ENCODE measurements at regions not wholly inside any gene's neighbourhood (a gene's known extent, or its start where the extent isn't known, plus 50 kb on each side); places are given as distances from the start of the nearest gene placed in this dataset.

GRCh38 chr6:167678102-167679101 lies 148.3 kb upstream of the AFDN start:
- no peak overlapping the region for H3K4me3 ChIP-seq (ENCODE audit: low read depth, low read length)
- peaks cover 6% of the 10 kb centered on the region for H3K27me3 ChIP-seq (ENCODE audit: control insufficient read depth, insufficient read depth, low read length)
- DNase-seq (ENCODE audit: low read depth): no peak
- H3K36me3 ChIP-seq (ENCODE audit: control insufficient read depth, insufficient read depth, low read length): no peaks in the 10 kb centered on the region
- no peak for TF ChIP-seq CTCF (IDR thresholded peaks at IDR 0.05; ENCODE audit: insufficient read depth, low read length, severe bottlenecking)
- FAIRE-seq: no peak

GRCh38 chr6:167679122-167679736 lies 147.5 kb upstream of the AFDN start:
- peaks cover 6% of the 10 kb centered on the region for H3K27me3 ChIP-seq (ENCODE audit: control insufficient read depth, insufficient read depth, low read length)
- no peak for DNase-seq (ENCODE audit: low read depth)
- no peak for FAIRE-seq
- H3K4me3 ChIP-seq (ENCODE audit: low read depth, low read length): no peak overlapping the region
- TF ChIP-seq CTCF (IDR thresholded peaks at IDR 0.05; ENCODE audit: insufficient read depth, low read length, severe bottlenecking): no peak
- H3K36me3 ChIP-seq (ENCODE audit: control insufficient read depth, insufficient read depth, low read length): no peaks in the 10 kb centered on the region

DNA sequence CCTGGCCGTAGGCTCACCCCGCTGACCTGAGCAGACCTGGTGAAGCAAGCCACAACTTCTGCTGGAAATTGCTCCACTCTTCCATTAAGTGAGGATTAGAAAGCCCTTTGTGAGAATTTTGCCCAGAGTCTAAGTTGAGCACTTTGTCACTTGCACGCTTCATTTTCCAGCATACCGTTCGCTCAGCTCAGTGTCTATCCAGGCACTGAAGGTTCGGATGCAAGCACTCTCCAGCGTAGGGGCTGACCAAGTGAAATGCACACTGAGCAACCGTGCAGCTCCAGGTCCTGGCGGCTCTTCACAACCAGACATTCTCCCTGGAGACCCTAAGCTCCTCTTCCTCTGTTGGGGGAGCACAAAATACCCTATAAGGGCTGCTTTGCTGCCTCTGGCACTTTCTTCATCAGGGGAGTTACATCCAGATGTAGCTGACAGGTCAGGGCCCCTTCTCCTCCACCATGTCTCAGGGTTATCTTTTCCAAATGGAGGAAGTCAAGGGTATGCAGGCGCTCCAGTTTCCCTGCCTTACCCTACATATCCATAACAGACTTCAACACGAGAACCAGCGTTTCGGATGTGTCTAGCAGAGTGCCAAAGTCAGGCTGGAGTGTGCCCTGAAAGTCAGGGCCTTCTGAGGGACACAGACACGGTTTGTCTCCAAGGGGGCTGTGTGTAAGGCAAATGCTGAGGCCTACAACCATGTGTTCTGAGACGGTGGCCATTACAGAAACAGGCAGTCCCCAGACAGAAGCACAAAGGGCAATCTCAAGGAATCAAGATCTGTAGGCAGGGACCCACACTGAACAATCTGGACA lies 146.7 kb upstream of the AFDN start:
- no peak for TF ChIP-seq CTCF (IDR thresholded peaks at IDR 0.05; ENCODE audit: insufficient read depth, low read length, severe bottlenecking)
- no peaks in the 10 kb centered on the region for H3K36me3 ChIP-seq (ENCODE audit: control insufficient read depth, insufficient read depth, low read length)
- no peak overlapping the region for H3K4me3 ChIP-seq (ENCODE audit: low read depth, low read length)
- H3K27me3 ChIP-seq (ENCODE audit: control insufficient read depth, insufficient read depth, low read length): peaks cover 6% of the 10 kb centered on the region
- FAIRE-seq (no peak), DNase-seq (ENCODE audit: low read depth) (no peak)

GRCh38 chr6:167680605-167681149 lies 146.0 kb upstream of the AFDN start:
- H3K27me3 ChIP-seq (ENCODE audit: control insufficient read depth, insufficient read depth, low read length): peaks cover 6% of the 10 kb centered on the region

More at GRCh38 chr6:167680605-167681149, 146.0 kb upstream of the AFDN start:
- no peak overlapping the region for H3K4me3 ChIP-seq (ENCODE audit: low read depth, low read length)
- DNase-seq (ENCODE audit: low read depth) (no peak), FAIRE-seq (no peak)
- no peaks in the 10 kb centered on the region for H3K36me3 ChIP-seq (ENCODE audit: control insufficient read depth, insufficient read depth, low read length)
- no peak for TF ChIP-seq CTCF (IDR thresholded peaks at IDR 0.05; ENCODE audit: insufficient read depth, low read length, severe bottlenecking)
